Thyroid gland (tissue), 4 donors: ENCODE measurements at regions not wholly inside any gene's neighbourhood (a gene's known extent, or its start where the extent isn't known, plus 50 kb on each side); places are given as distances from the start of the nearest gene placed in this dataset.

ENCODE experiments used
- DNase-seq, 2 donors: peaks; one replicate each; pipeline ENCODE4 v3.0.0-alpha.2; 2019
- H3K27ac ChIP-seq, 3 donors: fragments of 200-600 bp; sonication (generic); 1 replicate in 2 of 3; 2 replicates in 1 of 3; pipeline ENCODE4 v1.5.1; 2016 to 2019; ENCODE audit warnings: mild to moderate bottlenecking in 1 of 3, moderate library complexity in 1 of 3
- H3K27me3 ChIP-seq: fragments of 200-600 bp; sonication (generic); one replicate; pipeline ENCODE4 v1.5.1; 2019
- H3K36me3 ChIP-seq, 2 donors: fragments of 200-600 bp; sonication (generic); one replicate each; pipeline ENCODE4 v1.5.1; 2016 to 2019
- H3K4me1 ChIP-seq, 2 donors: fragments of 200-600 bp; sonication (generic); one replicate each; pipeline ENCODE4 v1.5.1; 2017 to 2019
- H3K4me3 ChIP-seq, 3 donors: fragments of 200-600 bp; sonication (generic); replicated peaks in 1 of 3; 1 replicate in 2 of 3; 2 replicates in 1 of 3; pipeline ENCODE4 v1.5.1; 2016; ENCODE audit warnings: mild to moderate bottlenecking in 1 of 3
- H3K9me3 ChIP-seq: fragments of 200-600 bp; sonication (generic); one replicate; pipeline ENCODE4 v1.5.1; 2017
- POLR2A ChIP-seq, 2 donors: fragments of 450-650 bp; IDR thresholded peaks; one replicate each; pipeline ENCODE4 v1.6.1; 2017; ENCODE audit warnings: antibody characterized with exemption in 2 of 2, mild to moderate bottlenecking in 2 of 2, moderate library complexity in 1 of 2
- WGBS, 2 donors: methylation state at CpG; one replicate each; pipeline ENCODE4 v1.1.5; 2017; 5-methylcytosine and 5-hydroxymethylcytosine counted together
- intact Hi-C: fragments of 100-400 bp; cut with DNase I; formaldehyde crosslinking; loops from one replicate; pipeline ENCODE4 v1.15.1; 2023
- TF ChIP-seq, protein P1 (sequence below), 6 experiments: fragments of 200-600 bp in 3 of 6; fragments of 450-650 bp in 3 of 6; sonication (generic) in 3 of 6; IDR thresholded peaks; one replicate each; pipeline ENCODE4 v1.5.1; 2016 to 2019; ENCODE audit warnings: antibody characterized with exemption in 6 of 6, mild to moderate bottlenecking in 2 of 6, inconsistent platforms in 1 of 6, moderate library complexity in 1 of 6

DNA sequence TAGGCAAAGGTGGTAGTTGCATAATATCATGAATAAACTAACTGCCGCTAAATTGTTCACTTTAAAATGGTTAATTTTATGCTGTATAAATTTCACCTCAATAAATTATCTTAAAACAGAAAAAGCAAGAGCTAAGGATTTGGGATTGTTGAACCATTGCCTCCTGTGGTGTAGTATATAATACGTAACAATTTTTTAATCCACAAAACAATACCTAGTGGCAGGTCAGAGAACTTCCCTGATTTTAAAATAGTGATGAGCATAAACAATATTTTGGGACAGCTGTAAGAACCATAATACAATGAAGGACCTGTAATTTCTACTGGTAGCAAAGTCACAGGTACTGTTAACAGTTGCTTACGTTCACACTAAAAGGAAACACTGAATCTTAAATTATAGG is 161.9 kb upstream of the PRNP start:
- no peak overlapping the region for H3K27ac ChIP-seq
- 94% methylated on average over 3 of the region's 3 CpGs for WGBS, 2 donors
- TF ChIP-seq, protein P1, sequence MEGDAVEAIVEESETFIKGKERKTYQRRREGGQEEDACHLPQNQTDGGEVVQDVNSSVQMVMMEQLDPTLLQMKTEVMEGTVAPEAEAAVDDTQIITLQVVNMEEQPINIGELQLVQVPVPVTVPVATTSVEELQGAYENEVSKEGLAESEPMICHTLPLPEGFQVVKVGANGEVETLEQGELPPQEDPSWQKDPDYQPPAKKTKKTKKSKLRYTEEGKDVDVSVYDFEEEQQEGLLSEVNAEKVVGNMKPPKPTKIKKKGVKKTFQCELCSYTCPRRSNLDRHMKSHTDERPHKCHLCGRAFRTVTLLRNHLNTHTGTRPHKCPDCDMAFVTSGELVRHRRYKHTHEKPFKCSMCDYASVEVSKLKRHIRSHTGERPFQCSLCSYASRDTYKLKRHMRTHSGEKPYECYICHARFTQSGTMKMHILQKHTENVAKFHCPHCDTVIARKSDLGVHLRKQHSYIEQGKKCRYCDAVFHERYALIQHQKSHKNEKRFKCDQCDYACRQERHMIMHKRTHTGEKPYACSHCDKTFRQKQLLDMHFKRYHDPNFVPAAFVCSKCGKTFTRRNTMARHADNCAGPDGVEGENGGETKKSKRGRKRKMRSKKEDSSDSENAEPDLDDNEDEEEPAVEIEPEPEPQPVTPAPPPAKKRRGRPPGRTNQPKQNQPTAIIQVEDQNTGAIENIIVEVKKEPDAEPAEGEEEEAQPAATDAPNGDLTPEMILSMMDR (IDR thresholded peaks at IDR 0.05) = no peak
- TF ChIP-seq POLR2A (IDR thresholded peaks at IDR 0.05) = no peak
- H3K27me3 ChIP-seq = no peaks in the 10 kb centered on the region
- H3K36me3 ChIP-seq = no peaks in the 10 kb centered on the region
- H3K4me3 ChIP-seq = no peak overlapping the region
- intact Hi-C loops = no loop called here
- no peak for DNase-seq
- no peaks in the 10 kb centered on the region for H3K9me3 ChIP-seq
- H3K4me1 ChIP-seq = no peaks in the 10 kb centered on the region

DNA sequence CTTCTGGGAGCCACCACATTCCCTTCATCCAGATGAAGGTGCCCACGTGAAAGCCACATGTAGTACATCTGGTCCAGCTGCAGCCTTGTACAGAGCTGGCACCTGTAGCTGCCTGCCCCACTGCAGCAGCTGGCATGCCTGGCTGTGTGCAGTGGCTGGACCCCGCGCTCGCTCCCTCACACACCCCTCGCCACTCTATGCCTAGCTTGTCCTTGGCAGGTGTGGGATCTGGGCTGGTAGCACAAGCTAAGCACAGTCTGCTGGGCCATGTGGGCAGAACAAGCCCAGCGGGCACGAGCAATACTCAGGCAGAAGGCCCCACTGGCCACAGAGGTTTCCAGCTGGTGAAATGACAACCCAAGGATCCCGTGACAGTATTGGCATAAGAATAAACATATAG is 163.9 kb upstream of the PRNP start:
- Histone ChIP-seq H3K27me3 (no peaks in the 10 kb centered on the region), H3K27ac (no peak overlapping the region), H3K9me3 (no peaks in the 10 kb centered on the region), H3K4me3 (no peak overlapping the region), H3K36me3 (no peaks in the 10 kb centered on the region), H3K4me1 (no peaks in the 10 kb centered on the region)
- no peak for DNase-seq
- WGBS, 2 donors = 92 to 93% methylated on average over 4 to 8 of the region's 8 CpGs
- intact Hi-C loops = no loop called here
- TF ChIP-seq POLR2A (IDR thresholded peaks at IDR 0.05) = no peak
- TF ChIP-seq, protein P1 (IDR thresholded peaks at IDR 0.05) = no peak

DNA sequence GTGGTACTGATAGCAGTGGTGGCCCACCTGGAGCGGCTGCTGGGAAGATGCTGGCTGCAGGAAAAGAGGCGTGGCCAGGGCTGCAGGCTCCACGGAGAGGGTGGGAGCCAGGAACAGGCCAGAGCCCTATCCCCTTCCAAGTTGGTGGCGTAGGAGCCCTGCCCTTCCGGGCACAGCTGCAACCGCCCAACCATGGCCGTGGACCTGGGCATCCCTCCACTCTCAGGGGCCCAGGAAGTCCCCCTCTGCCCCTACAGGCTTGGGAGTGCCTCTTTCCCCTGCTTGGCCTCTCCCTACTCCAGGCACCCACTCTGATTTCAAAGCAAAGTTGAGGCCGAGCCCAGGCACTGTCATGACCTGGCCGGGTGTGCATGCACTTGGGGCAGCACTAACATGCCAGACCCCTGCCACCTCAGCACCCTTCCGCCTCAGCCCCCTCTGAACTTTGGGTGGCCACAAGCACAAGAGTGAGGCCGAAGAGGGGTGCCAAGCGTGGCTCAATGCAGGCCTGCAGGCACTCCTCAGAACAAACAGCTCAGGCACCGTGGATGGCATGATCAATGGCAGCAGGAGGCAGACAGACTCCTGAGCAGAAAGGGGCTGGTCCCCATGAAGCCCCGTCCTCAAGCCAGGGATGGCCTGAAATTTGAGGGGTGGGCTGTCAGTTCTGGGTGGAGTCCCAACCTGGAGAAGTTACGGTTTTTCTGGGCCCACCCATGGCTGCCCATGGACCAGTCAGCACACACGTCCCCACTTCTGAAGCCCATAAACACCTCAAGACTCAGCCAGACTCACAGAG is 164.9 kb upstream of the PRNP start:
- Histone ChIP-seq H3K27ac (no peak overlapping the region), H3K27me3 (no peaks in the 10 kb centered on the region), H3K4me3 (no peak overlapping the region), H3K9me3 (no peaks in the 10 kb centered on the region), H3K4me1 (no peaks in the 10 kb centered on the region), H3K36me3 (no peaks in the 10 kb centered on the region)
- intact Hi-C loops = no loop called here
- no peak for DNase-seq
- TF ChIP-seq, protein P1 (IDR thresholded peaks at IDR 0.05) = no peak
- TF ChIP-seq POLR2A (IDR thresholded peaks at IDR 0.05) = no peak
- 76 to 78% methylated on average over 9 to 16 of the region's 16 CpGs for WGBS, 2 donors

DNA sequence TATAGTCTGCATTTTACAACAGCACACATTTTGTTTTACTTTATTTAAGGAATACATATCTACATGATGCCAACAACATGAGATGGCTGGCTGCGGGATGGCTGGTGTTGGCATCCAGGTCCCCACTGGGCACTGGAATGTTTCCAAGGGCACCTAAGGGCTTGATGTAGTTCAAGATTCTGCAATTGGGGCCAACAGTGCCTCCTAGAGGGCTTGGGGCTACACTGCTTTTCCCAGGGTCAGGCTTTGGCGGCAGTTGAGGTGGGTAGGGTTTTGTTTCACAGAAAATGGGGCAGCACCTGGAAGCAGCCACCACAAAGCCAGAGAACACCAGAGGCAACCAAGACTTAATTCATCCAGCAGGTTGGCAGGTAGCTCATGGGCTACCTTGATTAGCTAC is 166.7 kb upstream of the PRNP start:
- Histone ChIP-seq H3K27me3 (no peaks in the 10 kb centered on the region), H3K4me1 (no peaks in the 10 kb centered on the region), H3K9me3 (no peaks in the 10 kb centered on the region), H3K36me3 (no peaks in the 10 kb centered on the region), H3K27ac (no peak overlapping the region), H3K4me3 (no peak overlapping the region)
- TF ChIP-seq POLR2A (IDR thresholded peaks at IDR 0.05) = no peak
- TF ChIP-seq, protein P1 (IDR thresholded peaks at IDR 0.05) = peak in 3 of 6 experiments; percentile 9 to 32 (median 30)
- DNase-seq = peak; percentile 17 to 41
- WGBS, 2 donors = 7 to 15% methylated on average over 2 of the region's 2 CpGs
- intact Hi-C loops = no loop called here

DNA sequence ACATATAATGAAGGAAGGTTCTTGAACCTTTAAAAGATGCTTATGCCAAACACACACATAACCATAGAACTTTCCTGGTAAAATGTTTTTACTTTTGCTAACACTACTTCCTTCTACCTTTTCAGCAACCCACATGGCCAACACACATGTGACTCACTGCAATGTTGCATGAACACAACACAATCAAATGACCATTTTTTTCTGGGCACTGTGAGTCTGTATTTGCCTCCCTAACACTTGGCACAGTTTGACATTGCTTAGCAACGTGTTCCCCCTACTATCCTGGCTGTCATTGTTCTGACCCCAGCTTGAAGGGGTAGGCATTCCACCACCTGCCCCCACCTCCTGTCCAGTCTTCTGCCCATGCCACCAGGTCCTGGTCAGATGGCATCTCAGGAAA is 169.4 kb upstream of the PRNP start:
- Histone ChIP-seq H3K27ac (no peak overlapping the region), H3K9me3 (no peaks in the 10 kb centered on the region), H3K27me3 (no peaks in the 10 kb centered on the region), H3K36me3 (no peaks in the 10 kb centered on the region), H3K4me3 (no peak overlapping the region), H3K4me1 (no peaks in the 10 kb centered on the region)
- no peak for DNase-seq
- intact Hi-C loops = no loop called here
- WGBS, 2 donors = 59 to 69% methylated on average over 1 of the region's 1 CpG
- TF ChIP-seq, protein P1 (IDR thresholded peaks at IDR 0.05) = no peak
- no peak for TF ChIP-seq POLR2A (IDR thresholded peaks at IDR 0.05)
